COLO829 (cell line): ENCODE measurements at regions not wholly inside any gene's neighbourhood (a gene's known extent, or its start where the extent isn't known, plus 50 kb on each side); places are given as distances from the start of the nearest gene placed in this dataset.
A peak's percentile ranks its signal among the peaks of the same experiment; 100 is the strongest.

ENCODE experiments used
- DNase-seq: peaks from one replicate; pipeline ENCODE4 v3.0.0; 2012; ENCODE audit warnings: low spot score

DNA sequence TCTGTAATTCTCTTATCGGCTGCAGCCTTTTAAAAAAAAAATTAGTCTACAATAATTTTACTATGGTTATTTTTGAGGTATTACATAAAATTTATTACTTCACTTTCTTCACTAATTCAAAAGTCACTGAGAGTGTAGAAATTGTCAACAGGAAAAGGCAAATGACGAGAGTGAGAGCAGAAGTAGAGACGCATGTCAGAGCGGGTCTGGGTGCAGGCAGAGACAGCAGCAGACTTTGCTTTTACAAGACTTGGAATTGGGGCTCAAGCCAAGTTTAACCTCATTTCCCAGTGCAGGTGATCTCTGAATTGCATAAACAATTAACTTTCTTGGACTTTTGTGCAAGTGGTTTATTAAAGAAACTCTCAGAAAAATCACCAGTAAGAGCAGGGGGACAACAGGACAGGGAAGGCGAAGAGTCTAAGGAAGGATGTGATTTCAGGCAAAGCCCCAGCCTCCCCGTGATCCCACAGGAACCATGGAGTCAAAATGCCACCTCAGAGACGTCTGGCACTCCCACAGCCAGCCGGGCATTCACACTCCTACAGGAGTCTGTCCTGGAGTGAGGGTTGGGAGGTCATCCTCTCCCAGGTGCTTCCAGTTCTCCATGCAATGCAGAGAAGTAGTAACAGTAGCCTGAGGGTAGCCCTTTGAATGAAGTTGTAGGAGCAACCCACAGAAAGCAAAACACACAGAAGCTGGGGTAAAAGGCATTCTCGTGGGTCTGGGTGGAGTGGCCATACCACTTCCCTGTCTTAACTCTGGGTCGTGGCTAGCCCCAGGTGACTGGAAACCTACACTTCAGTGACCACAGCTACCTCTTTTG lies 274.0 kb upstream of the TGFBR2 start:
- DNase-seq: no peak

DNA sequence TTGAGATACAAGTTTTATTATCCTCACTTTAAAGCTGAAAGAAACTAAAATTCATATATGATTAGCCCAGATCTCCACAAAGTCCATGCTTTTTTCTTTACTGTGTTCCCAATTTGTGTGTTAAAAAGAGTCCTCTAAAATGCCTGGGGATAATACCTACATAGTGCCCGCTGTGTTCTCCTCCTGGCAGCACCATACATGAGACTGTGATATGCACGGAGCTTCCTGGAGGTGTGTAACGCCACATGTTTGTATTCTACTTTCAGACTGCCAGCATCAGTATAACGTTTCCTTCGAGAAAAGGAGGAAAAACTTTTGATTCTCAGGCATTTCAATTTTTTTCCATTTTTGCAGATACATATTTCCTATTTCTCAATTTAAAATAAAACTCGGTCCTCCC lies 273.3 kb upstream of the TGFBR2 start:
- DNase-seq: no peak

DNA sequence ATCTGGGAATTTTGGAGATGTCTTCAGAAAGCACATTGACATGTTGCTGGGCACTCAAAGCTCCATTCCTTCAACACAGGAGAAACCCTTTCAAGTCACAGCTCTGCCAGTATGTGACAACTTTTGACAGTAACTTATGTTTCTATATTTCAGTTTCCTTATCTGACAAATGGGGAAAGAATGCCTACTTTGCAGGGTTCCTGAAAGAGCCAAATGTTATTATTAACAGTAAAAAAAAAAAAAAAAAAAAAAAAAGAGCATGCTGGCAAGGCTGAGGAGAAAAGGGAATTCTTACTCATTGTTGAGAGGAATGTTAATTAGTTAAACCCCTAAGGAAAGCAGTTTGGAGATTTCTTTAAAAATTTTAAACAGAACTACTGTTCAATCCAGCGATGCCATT lies 272.5 kb upstream of the TGFBR2 start:
- DNase-seq: no peak

DNA sequence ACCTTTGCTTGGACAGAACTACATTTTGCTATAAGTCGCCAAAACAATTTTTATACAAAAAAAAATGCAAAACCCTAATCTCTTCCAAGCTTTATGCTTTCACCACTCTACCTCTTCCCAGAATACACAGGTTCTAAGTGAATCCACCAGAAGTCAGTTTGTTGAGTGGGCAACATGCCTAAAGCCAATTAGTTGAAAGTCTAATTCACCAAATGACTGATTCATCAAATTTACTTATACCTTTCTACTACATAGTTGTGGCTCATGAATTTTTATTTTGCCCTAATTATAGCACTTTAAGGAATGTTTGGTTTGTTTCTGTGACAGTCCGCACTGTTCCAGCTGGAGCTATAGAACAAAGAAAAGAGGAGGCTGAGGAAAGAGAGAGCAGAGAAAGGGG lies 265.9 kb upstream of the TGFBR2 start:
- DNase-seq: no peak

DNA sequence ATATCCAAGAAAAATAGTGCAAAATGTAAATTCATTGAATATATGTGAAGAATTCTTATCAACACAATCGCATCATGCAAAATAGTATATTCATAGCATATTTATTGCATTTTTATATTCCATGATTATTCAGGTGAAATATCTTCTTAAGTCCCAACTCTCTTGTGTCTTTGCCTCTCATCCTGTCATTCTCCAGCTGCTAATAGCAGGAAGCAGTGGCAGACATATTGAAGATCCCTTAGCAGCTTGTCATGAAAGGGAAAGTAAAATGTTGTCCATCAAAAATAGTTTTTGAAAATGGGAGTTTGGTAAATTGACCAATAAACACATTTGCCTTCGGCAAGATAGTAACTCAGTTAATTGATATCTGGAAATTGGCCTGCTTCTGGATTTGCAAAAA lies 265.3 kb upstream of the TGFBR2 start:
- DNase-seq: no peak

DNA sequence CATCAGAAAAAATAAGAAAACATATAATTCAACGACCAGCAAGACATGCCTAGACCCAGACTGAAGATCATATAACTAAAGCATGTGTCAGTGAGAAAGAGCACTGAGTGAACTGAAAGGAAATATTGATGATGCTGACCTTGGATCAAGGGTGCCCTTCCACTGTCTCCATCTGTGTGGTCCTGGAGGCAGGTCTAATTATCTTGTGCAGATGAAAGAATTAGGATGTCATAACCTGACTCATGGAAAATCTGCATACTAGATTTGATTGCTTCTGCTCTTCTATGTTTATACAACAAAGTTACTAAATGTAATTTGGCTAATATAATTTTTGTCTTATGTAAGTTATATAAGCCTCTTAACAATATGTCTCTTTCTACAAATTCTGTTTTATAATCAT lies 264.6 kb upstream of the TGFBR2 start:
- DNase-seq: no peak

DNA sequence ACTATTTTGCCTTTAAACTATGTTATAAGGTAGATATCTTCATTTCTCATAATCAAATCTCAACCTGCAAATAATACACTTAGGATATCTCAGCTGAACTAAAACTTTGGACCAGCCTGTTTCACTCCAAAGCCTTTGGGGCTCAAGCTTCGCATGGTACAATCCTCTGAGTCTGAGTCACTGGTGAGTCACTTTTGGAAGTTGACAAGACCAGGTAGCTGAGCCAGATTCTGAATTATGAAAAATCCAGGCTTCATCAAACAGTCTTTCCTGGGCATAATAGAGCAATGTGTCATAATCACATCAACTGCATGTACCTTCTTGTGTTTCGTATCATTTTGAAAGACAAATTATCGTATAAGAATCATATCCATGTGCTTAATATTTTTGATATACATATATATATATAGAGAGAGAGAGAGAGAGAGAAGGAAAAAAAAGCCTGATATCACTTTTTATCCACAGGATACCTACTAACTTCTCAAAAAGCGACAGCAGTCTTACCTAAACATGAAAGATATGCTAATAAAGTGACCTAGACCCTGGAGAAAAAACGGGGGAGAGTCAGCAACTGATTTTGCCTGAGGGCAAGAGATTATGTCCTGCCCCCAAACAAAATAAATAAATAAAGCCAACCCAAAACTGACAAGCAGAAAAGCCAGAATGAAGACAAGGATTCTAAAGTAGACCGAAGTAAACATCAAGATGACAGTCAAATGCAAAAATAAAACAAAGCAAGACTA lies 263.9 kb upstream of the TGFBR2 start:
- DNase-seq: peak; percentile 53

DNA sequence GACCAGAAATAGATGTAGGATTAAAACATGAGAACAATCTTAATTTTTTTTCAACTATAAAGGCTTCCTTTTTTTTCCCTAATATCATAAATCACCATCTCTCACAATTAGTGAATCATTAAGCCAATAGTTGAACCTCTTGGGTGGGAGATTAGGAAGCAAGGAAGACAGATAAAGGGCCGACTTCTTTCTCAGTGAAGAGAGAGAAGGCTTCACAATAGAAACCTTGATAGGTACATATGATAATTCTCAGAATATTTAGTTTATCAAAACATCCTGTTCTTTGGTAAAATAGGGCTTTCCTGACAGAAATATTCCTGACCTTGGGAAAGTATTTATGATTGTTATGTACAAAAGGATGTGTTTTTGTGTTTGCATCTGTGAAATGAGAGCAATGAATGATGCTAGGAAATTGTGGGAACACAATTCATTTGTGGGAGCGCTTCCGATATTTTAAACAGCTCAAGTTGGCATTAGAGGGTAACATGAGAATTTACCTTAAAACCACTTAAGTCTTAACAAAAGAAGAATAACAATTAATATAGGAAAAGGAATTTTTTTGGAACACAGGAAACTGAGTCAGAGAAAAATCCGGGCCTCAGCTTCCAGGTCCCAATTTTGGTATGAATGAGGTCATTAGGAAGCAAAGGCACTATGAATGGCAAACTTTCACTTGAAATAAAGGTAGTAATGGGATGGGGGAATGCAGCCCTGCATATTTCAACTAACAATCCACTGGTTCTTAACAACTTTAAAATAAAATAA lies 263.2 kb upstream of the TGFBR2 start:
- no peak for DNase-seq

DNA sequence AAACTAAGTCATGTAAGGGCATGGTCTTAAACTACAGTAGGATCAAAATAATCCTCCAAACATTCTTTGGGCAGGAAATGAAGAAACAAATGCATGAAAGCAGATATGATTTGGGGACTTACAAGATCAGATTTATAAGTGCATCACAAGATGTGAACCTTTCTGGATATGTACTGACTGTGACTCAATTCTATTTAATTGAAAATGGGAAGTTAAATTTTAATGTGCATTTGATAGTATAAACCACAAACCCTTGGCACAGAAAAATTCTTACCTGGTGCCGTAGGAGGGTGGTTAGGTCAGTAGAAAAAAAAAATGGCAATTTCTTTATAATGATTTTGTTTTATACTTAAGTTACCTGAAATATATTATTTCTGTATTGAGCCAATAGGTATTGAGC lies 262.5 kb upstream of the TGFBR2 start:
- no peak for DNase-seq

DNA sequence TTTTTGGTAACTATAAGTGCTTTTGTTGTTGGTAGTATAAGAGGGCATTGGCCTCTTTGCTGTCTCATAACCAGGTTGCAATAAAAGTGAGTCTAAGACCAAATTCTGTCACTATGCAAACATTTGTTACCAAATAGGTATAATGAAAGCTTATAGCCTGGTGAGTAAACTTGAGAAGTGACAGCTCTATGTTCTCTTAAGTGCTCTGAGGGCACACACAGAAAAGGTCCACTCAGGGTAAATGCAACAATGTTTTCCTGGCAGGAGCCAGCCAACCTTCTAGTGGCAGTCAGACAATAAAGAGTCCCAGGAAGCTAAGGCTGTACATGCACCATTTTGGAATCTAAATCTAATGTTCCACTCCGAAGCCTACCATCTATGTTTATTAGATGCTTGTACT lies 262.1 kb upstream of the TGFBR2 start:
- DNase-seq: no peak

DNA sequence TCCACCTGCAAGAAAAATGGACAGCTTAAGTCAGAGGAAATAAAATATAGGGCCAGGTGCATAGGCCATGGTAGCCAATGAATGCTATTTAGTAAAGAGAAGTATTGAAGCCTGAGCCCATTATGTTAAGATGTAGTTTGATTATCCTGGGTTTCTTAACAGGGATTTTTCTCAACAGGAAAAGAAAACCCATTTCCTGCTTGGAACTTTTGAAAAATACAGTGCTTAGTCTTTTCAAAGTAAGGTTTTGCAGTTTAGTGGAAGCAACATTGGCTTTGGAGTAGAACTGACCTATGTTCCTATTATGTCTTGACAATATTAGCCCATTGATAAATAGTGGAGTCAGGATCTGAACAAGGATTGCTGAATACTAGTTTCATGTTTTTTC lies 259.5 kb upstream of the TGFBR2 start:
- DNase-seq: no peak

DNA sequence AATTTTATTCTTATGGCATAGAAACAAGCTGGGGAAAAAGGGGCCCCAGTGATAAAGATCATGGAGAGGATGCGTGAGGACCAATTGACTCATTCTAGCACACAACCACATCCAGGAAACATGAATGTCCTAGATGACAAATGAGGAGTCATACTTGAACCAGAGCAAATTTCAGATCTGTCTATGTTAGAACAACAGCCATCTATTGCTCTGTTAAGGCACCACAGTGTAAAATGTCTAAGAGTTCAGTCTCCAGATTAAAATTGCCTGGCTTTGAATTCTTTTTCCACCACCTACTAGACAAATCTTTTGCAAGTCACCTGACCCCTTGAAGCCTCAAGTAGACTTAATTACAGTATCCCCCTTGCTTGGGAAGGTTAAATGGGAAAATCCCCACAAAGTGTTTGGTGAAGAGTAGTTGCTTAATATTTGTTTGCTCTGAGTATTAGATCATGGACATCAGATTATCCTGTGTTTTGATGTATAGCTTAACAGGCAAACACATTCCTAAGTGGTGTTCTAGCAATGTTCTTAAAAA lies 258.7 kb upstream of the TGFBR2 start:
- DNase-seq: peak; percentile 30

DNA sequence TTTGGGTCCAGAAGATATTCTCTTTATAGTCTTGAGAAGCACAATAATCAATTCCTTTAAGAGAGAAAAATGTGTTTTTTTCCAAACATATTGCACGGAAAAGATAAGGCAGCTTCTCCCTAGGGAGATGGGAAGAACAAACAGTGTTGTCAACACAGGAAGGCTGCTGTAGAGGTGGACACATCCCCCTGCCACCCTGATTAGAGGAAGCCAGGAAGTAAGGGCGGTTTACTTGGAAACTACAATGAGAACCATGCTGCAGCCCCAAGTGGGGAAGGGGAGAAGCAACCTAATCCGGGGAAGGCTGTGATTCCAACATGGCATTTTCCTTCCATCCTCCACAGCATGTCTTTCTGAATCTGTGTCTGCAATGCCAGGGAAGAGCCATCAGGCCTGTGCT lies 256.9 kb upstream of the TGFBR2 start:
- no peak for DNase-seq

DNA sequence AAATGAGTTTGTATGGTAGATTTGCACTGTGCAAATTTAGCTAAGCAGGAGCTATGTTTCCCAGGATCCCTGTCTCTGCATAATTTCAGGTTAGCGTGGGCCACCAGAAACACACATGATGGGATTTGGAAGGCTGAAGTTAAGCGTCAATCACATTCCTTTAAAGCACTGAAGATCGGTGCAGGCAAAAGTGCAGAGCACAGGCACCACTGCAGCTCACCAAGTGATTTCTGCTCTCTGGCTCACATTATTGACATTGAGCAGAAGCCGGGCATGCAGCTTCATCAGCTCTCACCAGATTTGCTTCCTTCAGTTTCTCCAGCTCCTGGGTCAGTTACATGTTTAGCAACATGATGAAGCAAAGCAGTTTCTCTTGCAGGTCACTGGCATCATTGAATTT lies 256.4 kb upstream of the TGFBR2 start:
- DNase-seq: no peak

DNA sequence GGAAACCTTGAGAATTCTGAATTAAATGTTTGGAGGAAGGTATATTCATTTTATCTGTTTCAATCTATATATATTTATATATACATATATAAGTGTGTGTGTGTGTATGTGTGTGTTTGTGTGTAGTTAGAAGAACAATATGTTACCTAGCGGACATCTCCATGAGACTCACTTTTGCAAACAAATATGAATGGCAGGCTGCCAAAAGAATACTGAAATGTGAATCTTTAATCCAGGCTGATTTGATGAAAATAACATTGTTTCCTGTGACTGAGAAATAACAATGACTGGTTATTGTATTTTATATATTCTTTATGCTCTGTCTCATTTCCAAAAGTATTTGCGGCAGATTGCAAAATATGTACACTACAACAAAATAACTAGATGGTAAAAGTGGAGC lies 255.5 kb upstream of the TGFBR2 start:
- no peak for DNase-seq

DNA sequence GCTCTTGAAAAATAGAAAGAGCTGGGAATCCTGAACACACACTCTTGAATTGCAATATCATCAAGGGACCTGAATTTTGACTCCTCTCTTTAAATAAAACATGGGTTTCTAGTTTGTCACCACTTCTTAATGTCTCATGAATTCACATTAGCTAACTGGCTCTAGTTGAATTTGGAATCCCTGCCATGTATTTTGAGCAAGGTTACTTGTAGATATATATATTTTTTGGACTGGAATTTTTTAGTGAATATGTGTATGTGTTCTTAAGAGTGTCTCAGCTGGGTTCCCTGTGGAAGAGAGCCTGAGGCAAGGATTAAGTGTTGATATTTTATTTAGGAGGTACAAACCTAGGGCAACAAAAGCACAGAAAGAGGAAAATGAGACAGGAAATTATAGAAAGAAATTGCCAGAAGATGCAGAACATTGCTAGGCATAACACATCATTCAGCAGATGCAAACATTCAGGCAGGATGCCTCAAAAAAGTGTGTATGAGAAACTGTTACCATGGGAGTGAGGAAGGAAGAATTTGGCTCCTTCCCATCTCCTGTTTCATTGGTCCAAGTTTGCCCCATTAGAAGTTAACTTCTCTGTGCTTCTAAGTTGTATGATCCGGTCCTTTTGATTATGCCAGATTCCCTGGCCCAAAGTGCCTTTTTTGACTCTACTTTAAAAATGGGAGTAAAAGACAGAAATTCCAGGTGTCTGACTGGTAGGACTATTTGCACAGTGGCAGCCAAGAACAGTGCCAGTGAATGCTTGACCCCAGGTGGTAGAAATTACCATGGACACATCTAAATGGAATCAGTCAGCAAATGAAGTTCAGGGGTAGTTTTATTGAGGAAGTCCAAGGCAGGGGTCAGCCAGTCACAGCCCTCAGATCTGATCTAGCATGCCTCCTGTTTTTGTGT lies 253.7 kb upstream of the TGFBR2 start:
- DNase-seq: no peak

DNA sequence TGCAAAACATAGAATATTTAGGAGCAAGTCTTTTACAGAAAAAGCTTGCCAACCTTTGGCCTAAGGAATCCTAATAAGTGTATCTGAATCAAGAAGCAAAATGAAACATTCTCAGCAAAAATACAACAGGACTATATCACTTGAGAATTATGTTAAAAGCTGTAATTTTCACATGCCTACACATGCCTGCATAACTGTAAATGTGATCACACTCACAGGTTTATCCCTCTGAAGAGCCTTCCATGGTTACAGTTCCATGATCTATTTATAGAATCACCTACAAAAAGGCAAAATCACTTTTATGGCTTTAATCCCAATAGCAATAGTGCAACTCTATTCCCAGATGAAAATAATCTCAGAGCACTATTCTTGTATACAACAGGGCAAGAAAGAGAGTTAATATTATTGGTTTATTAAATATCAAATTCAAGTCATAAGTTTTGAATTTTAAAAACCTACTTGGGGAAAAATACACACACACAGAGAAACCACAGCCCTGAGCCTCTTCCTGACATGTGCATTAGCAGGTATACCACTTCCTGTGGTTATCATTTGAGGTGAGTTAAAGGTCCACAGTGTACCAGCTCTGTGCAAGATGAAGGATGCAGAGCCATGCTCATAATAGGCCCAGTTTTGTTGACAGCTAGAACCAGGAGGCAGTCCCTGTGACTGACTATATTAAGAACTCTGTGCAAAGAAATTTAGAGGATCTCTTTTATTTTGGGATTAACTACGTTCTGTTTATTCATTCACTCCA lies 252.5 kb upstream of the TGFBR2 start:
- no peak for DNase-seq

DNA sequence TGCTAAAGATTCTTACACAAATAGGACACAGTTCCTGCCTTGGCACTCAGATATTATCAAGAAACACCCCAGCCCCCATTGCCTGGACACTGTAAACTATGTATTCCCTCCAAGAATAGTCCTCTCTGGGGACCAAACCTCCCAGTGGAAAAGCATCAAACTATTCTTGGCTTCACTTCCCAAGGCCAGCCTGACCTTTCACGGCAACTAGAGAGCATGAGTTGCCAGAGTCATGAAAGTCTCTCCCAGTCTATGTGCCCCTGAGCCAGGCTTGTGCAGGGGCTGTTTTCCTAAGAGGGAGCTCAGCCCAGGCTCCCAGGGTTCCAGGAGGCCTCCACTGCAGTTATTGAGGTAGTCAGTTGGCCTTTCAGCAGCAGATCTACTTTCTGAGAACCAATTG lies 251.9 kb upstream of the TGFBR2 start:
- no peak for DNase-seq

DNA sequence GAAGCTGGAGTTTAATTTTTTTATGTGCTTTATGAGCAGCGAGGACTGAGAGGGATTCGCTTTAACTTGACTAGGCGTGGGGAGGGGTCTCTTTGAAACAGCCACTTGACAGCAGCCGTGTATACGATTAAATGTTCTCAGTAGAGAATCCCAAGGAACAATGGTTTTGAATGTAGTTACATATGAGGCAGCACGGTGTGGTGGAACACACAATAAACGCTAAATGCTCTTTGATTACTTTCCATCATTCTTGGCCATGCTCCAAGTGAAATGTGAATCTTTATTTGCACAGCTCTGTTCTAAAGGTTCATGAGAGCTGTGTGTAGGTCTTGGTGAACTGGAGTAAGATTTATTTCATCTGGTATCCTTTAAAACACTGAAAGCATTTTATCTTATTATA lies 251.4 kb upstream of the TGFBR2 start:
- no peak for DNase-seq

DNA sequence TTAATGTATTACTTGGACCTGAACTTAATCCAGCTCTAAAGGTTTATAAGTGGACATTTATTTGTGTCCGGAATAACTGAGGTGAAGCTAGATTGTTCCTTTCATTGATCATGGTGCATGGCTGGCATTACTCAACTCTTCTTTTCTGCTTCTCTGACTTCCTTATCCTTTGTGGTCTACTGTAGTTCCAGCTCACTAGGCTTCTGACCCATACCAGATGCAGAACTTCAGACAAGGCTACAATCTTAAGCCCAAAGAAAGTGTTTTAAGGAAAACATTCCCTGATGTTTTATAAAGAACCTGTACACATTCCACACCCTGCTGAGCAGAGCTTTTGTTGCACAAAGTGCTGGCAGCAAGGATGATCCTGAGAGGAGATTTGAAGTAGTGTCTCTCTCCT lies 250.8 kb upstream of the TGFBR2 start:
- DNase-seq: no peak
